ENCODE measurements at regions not wholly inside any gene's neighbourhood (a gene's known extent, or its start where the extent isn't known, plus 50 kb on each side); places are given as distances from the start of the nearest gene placed in this dataset.
A peak's percentile ranks its signal among the peaks of the same experiment; 100 is the strongest.

GRCh38 chr2:8116661-8117060 lies 565.2 kb upstream of the ID2 start:
- Histone ChIP-seq H3K79me2 (ENCODE audit: low read depth) (no peaks in the 10 kb centered on the region), H2AFZ (replicated peaks) (no peak overlapping the region), H3K4me1 (peaks cover 7% of the 10 kb centered on the region), H3K4me3 (no peak overlapping the region), H3K9ac (no peak overlapping the region), H3K4me2 (no peak overlapping the region), H3K27me3 (no peaks in the 10 kb centered on the region), H3F3A (ENCODE audit: low read depth) (no peaks in the 10 kb centered on the region), H4K20me1 (ENCODE audit: low read depth) (no peaks in the 10 kb centered on the region), H3K9me3 (ENCODE audit: low read depth) (no peaks in the 10 kb centered on the region), H3K27ac (no peak overlapping the region), H3K36me3 (no peaks in the 10 kb centered on the region)
- peaks cover 3% of the 10 kb centered on the region for H3K9me3 Mint-ChIP-seq
- H3K4me1 Mint-ChIP-seq = peaks cover 45% of the 10 kb centered on the region
- no peak for TF ChIP-seq EZH2phosphoT487 (IDR thresholded peaks at IDR 0.05)
- TF ChIP-seq, protein P1, sequence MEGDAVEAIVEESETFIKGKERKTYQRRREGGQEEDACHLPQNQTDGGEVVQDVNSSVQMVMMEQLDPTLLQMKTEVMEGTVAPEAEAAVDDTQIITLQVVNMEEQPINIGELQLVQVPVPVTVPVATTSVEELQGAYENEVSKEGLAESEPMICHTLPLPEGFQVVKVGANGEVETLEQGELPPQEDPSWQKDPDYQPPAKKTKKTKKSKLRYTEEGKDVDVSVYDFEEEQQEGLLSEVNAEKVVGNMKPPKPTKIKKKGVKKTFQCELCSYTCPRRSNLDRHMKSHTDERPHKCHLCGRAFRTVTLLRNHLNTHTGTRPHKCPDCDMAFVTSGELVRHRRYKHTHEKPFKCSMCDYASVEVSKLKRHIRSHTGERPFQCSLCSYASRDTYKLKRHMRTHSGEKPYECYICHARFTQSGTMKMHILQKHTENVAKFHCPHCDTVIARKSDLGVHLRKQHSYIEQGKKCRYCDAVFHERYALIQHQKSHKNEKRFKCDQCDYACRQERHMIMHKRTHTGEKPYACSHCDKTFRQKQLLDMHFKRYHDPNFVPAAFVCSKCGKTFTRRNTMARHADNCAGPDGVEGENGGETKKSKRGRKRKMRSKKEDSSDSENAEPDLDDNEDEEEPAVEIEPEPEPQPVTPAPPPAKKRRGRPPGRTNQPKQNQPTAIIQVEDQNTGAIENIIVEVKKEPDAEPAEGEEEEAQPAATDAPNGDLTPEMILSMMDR (IDR thresholded peaks at IDR 0.05) = no peak
- no peak for TF ChIP-seq EZH2 (IDR thresholded peaks at IDR 0.05)
- H3K4me3 Mint-ChIP-seq = no peak overlapping the region
- H3K36me3 Mint-ChIP-seq = no peaks in the 10 kb centered on the region
- DNase-seq (ENCODE audit: low spot score) = no peak
- no peak overlapping the region for H3K27ac Mint-ChIP-seq
- peaks cover 3% of the 10 kb centered on the region for H3K27me3 Mint-ChIP-seq (ENCODE audit: insufficient read depth, low read depth)

DNA sequence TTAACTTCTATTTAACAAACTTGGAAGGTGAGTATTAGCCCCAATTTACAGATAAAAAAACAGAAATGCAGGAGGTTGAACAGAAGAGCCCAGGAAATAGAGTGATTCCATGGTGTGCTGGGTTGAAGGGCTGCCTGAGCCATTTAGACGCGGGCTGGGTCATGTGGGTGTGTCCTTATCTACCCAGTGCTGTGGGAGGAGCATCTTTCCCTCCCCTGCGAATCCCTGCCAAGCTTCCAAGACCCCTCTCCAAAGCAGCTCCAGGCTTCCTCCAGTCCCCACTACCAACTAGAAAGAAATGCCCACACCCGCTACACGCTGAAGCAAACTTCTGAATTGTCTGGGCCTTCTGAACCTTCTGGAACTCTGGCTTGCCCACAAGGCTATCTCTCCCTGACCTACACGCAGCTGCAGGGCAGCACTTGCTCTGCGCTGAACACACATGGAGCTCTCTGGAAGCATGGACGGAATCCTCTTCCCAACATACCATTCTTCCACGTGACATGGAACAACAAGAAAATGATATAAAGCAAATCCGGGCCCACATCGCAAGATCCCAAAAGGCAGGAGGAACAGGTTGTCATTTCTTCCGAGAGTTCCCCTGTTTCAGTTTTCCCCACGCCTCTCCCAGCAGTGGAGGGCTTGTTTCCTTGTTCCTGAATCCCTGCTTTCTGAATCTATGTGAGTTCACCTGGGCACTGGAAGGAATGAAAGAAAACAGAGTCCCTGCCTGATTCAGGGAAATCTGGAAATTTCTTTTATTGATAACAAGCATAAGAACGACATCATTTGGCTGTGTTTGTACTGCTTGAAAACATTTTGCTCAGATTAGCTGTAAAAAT lies 562.7 kb upstream of the ID2 start:
- Mint-ChIP-seq H3K27me3 (ENCODE audit: insufficient read depth, low read depth) (peaks cover 3% of the 10 kb centered on the region), H3K27ac (peak overlapping the region; percentile 92), H3K36me3 (no peaks in the 10 kb centered on the region), H3K9me3 (peaks cover 3% of the 10 kb centered on the region), H3K4me3 (no peak overlapping the region), H3K4me1 (peaks cover 43% of the 10 kb centered on the region)
- peaks cover 7% of the 10 kb centered on the region for H3K4me1 ChIP-seq
- no peaks in the 10 kb centered on the region for H3K79me2 ChIP-seq (ENCODE audit: low read depth)
- H3K27me3 ChIP-seq = no peaks in the 10 kb centered on the region
- H3K36me3 ChIP-seq = no peaks in the 10 kb centered on the region
- no peaks in the 10 kb centered on the region for H4K20me1 ChIP-seq (ENCODE audit: low read depth)
- H3K4me3 ChIP-seq = no peak overlapping the region
- no peak for TF ChIP-seq EZH2 (IDR thresholded peaks at IDR 0.05)
- no peak for TF ChIP-seq EZH2phosphoT487 (IDR thresholded peaks at IDR 0.05)
- TF ChIP-seq, protein P1 (IDR thresholded peaks at IDR 0.05) = no peak
- no peak overlapping the region for H3K9ac ChIP-seq
- H2AFZ ChIP-seq (replicated peaks) = peak overlapping the region; percentile 11
- no peaks in the 10 kb centered on the region for H3F3A ChIP-seq (ENCODE audit: low read depth)
- no peaks in the 10 kb centered on the region for H3K9me3 ChIP-seq (ENCODE audit: low read depth)
- no peak overlapping the region for H3K27ac ChIP-seq
- no peak for DNase-seq (ENCODE audit: low spot score)
- no peak overlapping the region for H3K4me2 ChIP-seq

DNA sequence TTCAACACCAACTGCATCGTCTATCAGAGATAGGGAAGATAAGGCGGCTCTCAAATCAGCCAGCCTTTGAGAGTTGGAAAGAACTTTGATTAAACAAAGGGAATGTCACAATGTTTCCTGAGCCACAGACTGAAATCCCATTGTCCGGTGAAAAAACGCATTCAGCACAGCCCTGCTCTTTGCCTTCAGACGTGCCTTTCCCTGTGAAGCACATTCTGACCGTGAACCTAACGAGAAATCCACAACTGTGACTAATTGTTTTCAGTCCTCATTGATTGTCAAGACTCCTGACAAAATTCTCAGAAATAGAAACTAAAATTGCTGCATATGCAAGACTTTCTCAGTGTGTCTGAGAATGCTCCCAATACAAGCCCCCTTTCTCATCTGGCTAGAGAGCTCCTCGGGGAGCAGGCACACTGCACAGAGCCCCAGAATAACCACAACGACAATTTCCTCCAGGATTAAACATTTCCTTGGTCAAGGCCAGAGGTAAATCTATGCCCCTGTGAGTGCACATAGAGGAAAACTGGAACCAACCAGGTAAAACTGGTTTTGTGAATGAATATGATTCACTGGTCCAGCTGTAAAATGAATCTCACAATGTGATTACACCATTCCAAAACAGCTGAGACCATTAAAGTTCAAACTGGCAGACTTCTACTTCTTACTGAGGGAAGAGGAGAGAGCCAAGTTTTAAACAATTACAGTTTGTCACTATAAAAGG lies 561.9 kb upstream of the ID2 start:
- Mint-ChIP-seq H3K4me3 (no peak overlapping the region), H3K4me1 (peaks cover 43% of the 10 kb centered on the region), H3K9me3 (peaks cover 3% of the 10 kb centered on the region), H3K27me3 (ENCODE audit: insufficient read depth, low read depth) (peaks cover 3% of the 10 kb centered on the region), H3K36me3 (no peaks in the 10 kb centered on the region), H3K27ac (peak overlapping the region; percentile 92)
- H3K9ac ChIP-seq = no peak overlapping the region
- H3K36me3 ChIP-seq = no peaks in the 10 kb centered on the region
- H3K9me3 ChIP-seq (ENCODE audit: low read depth) = no peaks in the 10 kb centered on the region
- H3K4me3 ChIP-seq = no peak overlapping the region
- TF ChIP-seq EZH2phosphoT487 (IDR thresholded peaks at IDR 0.05) = no peak
- TF ChIP-seq, protein P1 (IDR thresholded peaks at IDR 0.05) = no peak
- no peak for TF ChIP-seq EZH2 (IDR thresholded peaks at IDR 0.05)
- no peak overlapping the region for H3K4me2 ChIP-seq
- no peak overlapping the region for H3K27ac ChIP-seq
- H3K27me3 ChIP-seq = no peaks in the 10 kb centered on the region
- peaks cover 7% of the 10 kb centered on the region for H3K4me1 ChIP-seq
- H3F3A ChIP-seq (ENCODE audit: low read depth) = no peaks in the 10 kb centered on the region
- DNase-seq (ENCODE audit: low spot score) = peak; percentile 41
- H2AFZ ChIP-seq (replicated peaks) = no peak overlapping the region
- no peaks in the 10 kb centered on the region for H4K20me1 ChIP-seq (ENCODE audit: low read depth)
- H3K79me2 ChIP-seq (ENCODE audit: low read depth) = no peaks in the 10 kb centered on the region
